Astrocyte (in vitro differentiated cells and primary cell): ENCODE measurements at regions not wholly inside any gene's neighbourhood (a gene's known extent, or its start where the extent isn't known, plus 50 kb on each side); places are given as distances from the start of the nearest gene placed in this dataset.
"Not testable (repeated sequence)": the region's sequence is repeated elsewhere in the genome, so short reads cannot be mapped to it uniquely, and the experiment has no call there.

Experiments
- DNase-seq: peaks from one replicate; pipeline ENCODE4 v3.0.0-alpha.2; 2010; ENCODE audit warnings: low read depth
- FAIRE-seq: peaks from 2 replicates; lab custom pipeline; 2011; peaks lifted over from hg19 to GRCh38; lab: Jason Lieb, UNC
- H2AFZ ChIP-seq: 2 replicates; pipeline ENCODE4 v1.6.0; 2012; ENCODE audit warnings: low read depth, low read length, inconsistent platforms
- H3K27ac ChIP-seq: 2 replicates; pipeline ENCODE4 v1.5.1; 2011; ENCODE audit warnings: low read depth, low read length, inconsistent platforms
- H3K27me3 ChIP-seq: 2 replicates; pipeline ENCODE4 v1.6.0; 2011; ENCODE audit warnings: low read length, inconsistent platforms; ENCODE audit not compliant: insufficient read depth
- H3K36me3 ChIP-seq: 2 replicates; pipeline ENCODE4 v1.5.1; 2011; ENCODE audit warnings: low read length, inconsistent platforms; ENCODE audit not compliant: insufficient read depth
- H3K4me1 ChIP-seq: 2 replicates; pipeline ENCODE4 v1.5.1; 2011; ENCODE audit warnings: low read length, inconsistent platforms; ENCODE audit not compliant: insufficient read depth
- H3K4me2 ChIP-seq: 2 replicates; pipeline ENCODE4 v1.6.0; 2012; ENCODE audit warnings: low read length, inconsistent platforms
- H3K4me3 ChIP-seq: 2 replicates; pipeline ENCODE4 v1.5.1; 2011; ENCODE audit warnings: low read depth, mild to moderate bottlenecking, low read length, inconsistent platforms; ENCODE audit not compliant: insufficient read depth
- H3K79me2 ChIP-seq: 2 replicates; pipeline ENCODE4 v1.6.0; 2012; ENCODE audit warnings: mild to moderate bottlenecking, low read length, inconsistent platforms; ENCODE audit not compliant: insufficient read depth
- H3K9ac ChIP-seq: 2 replicates; pipeline ENCODE4 v1.6.0; 2012; ENCODE audit warnings: mild to moderate bottlenecking, low read length, inconsistent platforms
- H3K9me3 ChIP-seq: 2 replicates; pipeline ENCODE4 v1.5.1; 2012; ENCODE audit warnings: low read depth, mild to moderate bottlenecking, low read length, inconsistent platforms; ENCODE audit not compliant: insufficient read depth
- H4K20me1 ChIP-seq: 2 replicates; pipeline ENCODE4 v1.6.0; 2012; ENCODE audit warnings: low read length, inconsistent platforms; ENCODE audit not compliant: insufficient read depth
- H3K27ac Mint-ChIP-seq: one replicate; pipeline ENCODE4 v1.8.0; 2021; ENCODE audit warnings: mild to moderate bottlenecking, mixed read lengths; ENCODE audit not compliant: unreplicated experiment
- H3K27me3 Mint-ChIP-seq: one replicate; pipeline ENCODE4 v1.8.0; 2021; ENCODE audit warnings: low read depth, mixed read lengths; ENCODE audit not compliant: unreplicated experiment
- H3K36me3 Mint-ChIP-seq: one replicate; pipeline ENCODE4 v1.8.0; 2021; ENCODE audit warnings: low read depth, mixed read lengths; ENCODE audit not compliant: unreplicated experiment
- H3K4me1 Mint-ChIP-seq: one replicate; pipeline ENCODE4 v1.8.0; 2021; ENCODE audit warnings: low read depth, mixed read lengths; ENCODE audit not compliant: unreplicated experiment
- H3K4me3 Mint-ChIP-seq: one replicate; pipeline ENCODE4 v1.8.0; 2021; ENCODE audit warnings: mild to moderate bottlenecking, moderate library complexity, mixed read lengths; ENCODE audit not compliant: unreplicated experiment
- H3K9me3 Mint-ChIP-seq: one replicate; pipeline ENCODE4 v1.8.0; 2021; ENCODE audit warnings: mild to moderate bottlenecking, mixed read lengths; ENCODE audit not compliant: unreplicated experiment

DNA sequence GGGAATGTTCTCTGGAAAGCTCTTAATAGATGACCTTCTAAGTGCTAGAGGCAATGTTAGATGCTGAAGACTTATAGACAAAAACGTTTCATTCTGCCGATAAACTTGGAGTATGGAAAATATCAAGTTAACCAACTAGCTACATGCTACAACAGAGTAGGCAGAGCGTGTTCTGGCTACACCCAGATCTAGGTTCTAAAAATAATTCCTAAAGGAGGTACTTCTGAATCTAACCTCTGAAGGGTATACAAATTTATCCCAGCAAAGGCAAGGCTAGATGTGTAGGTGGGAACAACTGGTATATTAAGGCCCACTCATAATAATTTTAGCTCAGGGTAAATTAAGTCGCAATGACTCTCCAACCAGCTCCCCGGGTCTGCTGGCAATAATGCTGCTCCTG is 173.1 kb upstream of the NBPF9 start:
- not testable (repeated sequence) for H3K4me2 ChIP-seq, H3K9me3 ChIP-seq, FAIRE-seq, H3K27me3 Mint-ChIP-seq, H3K9ac ChIP-seq, H3K4me3 Mint-ChIP-seq, H3K27ac ChIP-seq, H2AFZ ChIP-seq, H3K27ac Mint-ChIP-seq, H3K79me2 ChIP-seq, H4K20me1 ChIP-seq, H3K4me3 ChIP-seq, H3K9me3 Mint-ChIP-seq, DNase-seq, H3K4me1 ChIP-seq, H3K36me3 Mint-ChIP-seq, H3K27me3 ChIP-seq, H3K36me3 ChIP-seq, H3K4me1 Mint-ChIP-seq

DNA sequence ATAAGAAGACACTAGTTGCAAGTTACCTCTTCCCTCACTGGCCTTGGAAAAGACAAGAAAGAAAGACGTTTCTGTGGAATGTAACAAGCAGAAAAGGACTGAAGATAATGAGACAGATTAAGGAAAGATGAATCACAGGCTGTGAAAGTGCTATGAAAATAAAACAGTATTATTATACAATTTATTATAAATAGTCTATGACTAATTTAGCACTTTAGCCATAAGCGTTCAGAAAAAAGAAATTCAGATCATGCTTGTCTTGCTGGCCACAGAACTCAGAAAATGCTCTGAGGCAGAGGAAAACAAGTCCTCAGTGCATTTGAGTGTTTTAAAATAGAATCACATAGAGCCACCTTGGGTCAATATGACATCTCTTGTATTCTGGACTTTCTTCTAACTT is 174.8 kb upstream of the NBPF9 start:
- not testable (repeated sequence) for H3K36me3 Mint-ChIP-seq, H3K36me3 ChIP-seq, FAIRE-seq, H2AFZ ChIP-seq, H3K27me3 Mint-ChIP-seq, H3K9me3 ChIP-seq, H3K4me2 ChIP-seq, H3K27ac ChIP-seq, H3K9me3 Mint-ChIP-seq, H3K27ac Mint-ChIP-seq, H3K27me3 ChIP-seq, DNase-seq, H3K9ac ChIP-seq, H3K4me1 ChIP-seq, H3K4me3 ChIP-seq, H4K20me1 ChIP-seq, H3K79me2 ChIP-seq, H3K4me1 Mint-ChIP-seq, H3K4me3 Mint-ChIP-seq

- H3K27me3 Mint-ChIP-seq, H3K36me3 ChIP-seq, H3K9me3 ChIP-seq, H3K27ac Mint-ChIP-seq, H3K9ac ChIP-seq, H3K27ac ChIP-seq, H3K79me2 ChIP-seq, H3K27me3 ChIP-seq, H3K4me3 ChIP-seq, H3K4me1 Mint-ChIP-seq, FAIRE-seq, H3K36me3 Mint-ChIP-seq, H4K20me1 ChIP-seq, H3K4me3 Mint-ChIP-seq, H3K9me3 Mint-ChIP-seq, H3K4me2 ChIP-seq, H2AFZ ChIP-seq, DNase-seq, H3K4me1 ChIP-seq: not testable (repeated sequence)
Measured at GRCh38 chr1:149279015-149279414, 175.7 kb upstream of the NBPF9 start.

DNA sequence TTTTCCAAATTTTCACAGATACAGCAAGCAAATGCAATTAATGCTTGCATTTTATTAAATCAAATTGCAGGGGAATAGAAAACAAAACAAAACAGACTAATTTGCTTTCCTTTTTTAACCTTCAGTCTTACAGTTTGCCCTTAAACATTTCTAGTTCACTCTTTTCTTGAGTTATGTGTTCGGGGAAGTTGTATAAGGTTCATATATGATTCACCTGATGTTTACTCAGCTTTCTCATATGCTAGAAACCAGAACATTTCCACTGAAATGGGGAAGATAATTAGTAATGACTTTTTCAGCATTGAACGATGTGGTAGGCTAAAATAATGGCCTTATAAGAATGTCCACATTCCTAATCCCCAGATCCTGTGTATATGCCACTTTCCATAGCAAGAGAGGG is 176.2 kb upstream of the NBPF9 start:
- H3K27me3 ChIP-seq, H3K4me1 Mint-ChIP-seq, H3K27ac Mint-ChIP-seq, H2AFZ ChIP-seq, H3K9ac ChIP-seq, H3K36me3 ChIP-seq, H3K27me3 Mint-ChIP-seq, FAIRE-seq, H3K4me1 ChIP-seq, DNase-seq, H3K4me2 ChIP-seq, H3K36me3 Mint-ChIP-seq, H3K79me2 ChIP-seq, H3K27ac ChIP-seq, H3K4me3 ChIP-seq, H3K9me3 Mint-ChIP-seq, H3K4me3 Mint-ChIP-seq, H3K9me3 ChIP-seq, H4K20me1 ChIP-seq: not testable (repeated sequence)

DNA sequence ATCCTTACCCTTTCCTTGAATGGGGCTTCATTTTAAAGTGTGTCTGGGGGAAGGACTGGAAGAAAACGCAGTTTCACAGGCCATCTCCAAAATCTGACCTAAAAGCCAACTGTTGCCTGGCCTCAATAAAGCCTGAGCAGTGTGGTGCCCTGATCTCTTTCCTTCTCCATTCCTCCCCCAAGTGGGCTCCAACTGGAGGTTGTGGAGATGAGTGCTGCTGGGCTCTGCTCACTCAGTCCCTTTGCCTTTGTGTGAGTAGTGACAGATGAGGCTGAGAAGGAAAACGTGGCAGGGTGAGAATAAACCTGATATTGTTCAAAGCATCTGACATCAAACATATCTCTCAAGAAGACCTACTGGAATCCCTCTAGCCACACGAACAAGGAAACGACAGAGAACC is 181.4 kb upstream of the NBPF9 start:
- not testable (repeated sequence) for H4K20me1 ChIP-seq, H3K9me3 ChIP-seq, H3K27me3 ChIP-seq, H3K27ac Mint-ChIP-seq, H3K4me3 Mint-ChIP-seq, H3K27me3 Mint-ChIP-seq, H3K4me2 ChIP-seq, H3K36me3 Mint-ChIP-seq, H3K36me3 ChIP-seq, H3K4me1 Mint-ChIP-seq, H3K4me1 ChIP-seq, FAIRE-seq, H3K4me3 ChIP-seq, H3K9me3 Mint-ChIP-seq, H2AFZ ChIP-seq, H3K27ac ChIP-seq, DNase-seq, H3K9ac ChIP-seq, H3K79me2 ChIP-seq

GRCh38 chr1:149285205-149285604 is 181.9 kb upstream of the NBPF9 start:
- not testable (repeated sequence) for H3K4me1 Mint-ChIP-seq, H2AFZ ChIP-seq, H3K4me1 ChIP-seq, H3K4me3 Mint-ChIP-seq, H3K27me3 ChIP-seq, H3K27me3 Mint-ChIP-seq, H3K9ac ChIP-seq, H3K36me3 Mint-ChIP-seq, H3K27ac Mint-ChIP-seq, H3K4me2 ChIP-seq, H3K27ac ChIP-seq, H3K36me3 ChIP-seq, H4K20me1 ChIP-seq, H3K79me2 ChIP-seq, FAIRE-seq, H3K9me3 ChIP-seq, H3K4me3 ChIP-seq, DNase-seq, H3K9me3 Mint-ChIP-seq
